GM19397 (cell line): ENCODE measurements at regions not wholly inside any gene's neighbourhood (a gene's known extent, or its start where the extent isn't known, plus 50 kb on each side); places are given as distances from the start of the nearest gene placed in this dataset.
A peak's percentile ranks its signal among the peaks of the same experiment; 100 is the strongest.
"Not testable (repeated sequence)": the region's sequence is repeated elsewhere in the genome, so short reads cannot be mapped to it uniquely, and the experiment has no call there.

Source experiments
- ATAC-seq: cut with Tn5 transposase; IDR thresholded peaks from one replicate; pipeline ENCODE4 v1.9.1; 2021; ENCODE audit warnings: mild to moderate bottlenecking, moderate library complexity; ENCODE audit not compliant: unreplicated experiment

- ATAC-seq, result no peak
Observed at GRCh38 chr21:31609081-31609480, 50.4 kb upstream of the SOD1 start.

GRCh38 chr21:31607791-31608190, 51.7 kb upstream of the SOD1 start:
- ATAC-seq, result no peak

- ATAC-seq, result no peak
Observed at GRCh38 chr21:31606081-31606874, 53.2 kb upstream of the SOD1 start.

- ATAC-seq, result peak; percentile 76
Observed at GRCh38 chr21:31604591-31605190, 54.8 kb upstream of the SOD1 start.

- ATAC-seq, result no peak
Observed at GRCh38 chr21:31599563-31599962, 59.9 kb upstream of the SOD1 start.

- no peak for ATAC-seq
Observed at GRCh38 chr21:31599013-31599412, 60.5 kb upstream of the SOD1 start.

- no peak for ATAC-seq
Observed at GRCh38 chr21:31597683-31598082, 61.8 kb upstream of the SOD1 start.

GRCh38 chr21:31596055-31596454, 63.4 kb upstream of the SOD1 start:
- ATAC-seq, result no peak

GRCh38 chr21:31594726-31595125, 64.8 kb upstream of the SOD1 start:
- ATAC-seq, result no peak

GRCh38 chr21:31594279-31594678, 65.2 kb upstream of the SOD1 start:
- no peak for ATAC-seq

GRCh38 chr21:31592963-31593560, 66.4 kb upstream of the SOD1 start:
- ATAC-seq, result no peak

- no peak for ATAC-seq
Observed at GRCh38 chr21:31592516-31592915, 67.0 kb upstream of the SOD1 start.

GRCh38 chr21:31589820-31590219, 69.7 kb upstream of the SOD1 start:
- no peak for ATAC-seq

GRCh38 chr21:31586118-31586517, 73.4 kb upstream of the SOD1 start:
- ATAC-seq, result no peak

GRCh38 chr21:31583937-31584336, 75.6 kb upstream of the SOD1 start:
- not testable (repeated sequence) for ATAC-seq

- ATAC-seq, result no peak
Observed at GRCh38 chr21:31583498-31583897, 76.0 kb upstream of the SOD1 start.

GRCh38 chr21:31580866-31581276, 78.6 kb upstream of the SOD1 start:
- ATAC-seq, result peak; percentile 71

GRCh38 chr21:31577271-31577670, 82.2 kb upstream of the SOD1 start:
- ATAC-seq, result no peak

GRCh38 chr21:31576428-31576827, 83.1 kb upstream of the SOD1 start:
- no peak for ATAC-seq

GRCh38 chr21:31573217-31573616, 86.3 kb upstream of the SOD1 start:
- no peak for ATAC-seq

GRCh38 chr21:31571879-31572278, 87.6 kb upstream of the SOD1 start:
- no peak for ATAC-seq
